ENCODE measurements at regions not wholly inside any gene's neighbourhood (a gene's known extent, or its start where the extent isn't known, plus 50 kb on each side); places are given as distances from the start of the nearest gene placed in this dataset.

DNA sequence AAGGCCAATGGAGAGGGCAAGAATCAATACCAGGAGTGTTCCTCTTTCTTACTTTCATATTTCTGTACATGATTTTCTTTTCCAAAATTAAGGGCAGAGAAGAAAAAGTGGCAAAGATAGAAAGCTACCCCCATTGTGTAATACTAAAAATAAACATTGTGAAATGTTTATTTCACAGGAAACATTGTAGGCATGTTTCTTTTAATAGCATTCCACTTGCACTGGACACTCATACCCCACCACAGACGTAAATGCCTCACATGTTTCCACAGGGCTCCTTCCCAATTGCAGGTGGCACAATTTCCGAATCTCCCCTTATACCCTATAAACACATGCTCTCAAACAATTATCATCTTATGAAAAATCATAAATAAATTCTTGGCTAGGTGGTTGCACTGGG, 645.1 kb upstream of the SETBP1 start:
- WGBS, 3 donors: 42 to 53% (median 51%) methylated on average over 2 of the region's 2 CpGs

DNA sequence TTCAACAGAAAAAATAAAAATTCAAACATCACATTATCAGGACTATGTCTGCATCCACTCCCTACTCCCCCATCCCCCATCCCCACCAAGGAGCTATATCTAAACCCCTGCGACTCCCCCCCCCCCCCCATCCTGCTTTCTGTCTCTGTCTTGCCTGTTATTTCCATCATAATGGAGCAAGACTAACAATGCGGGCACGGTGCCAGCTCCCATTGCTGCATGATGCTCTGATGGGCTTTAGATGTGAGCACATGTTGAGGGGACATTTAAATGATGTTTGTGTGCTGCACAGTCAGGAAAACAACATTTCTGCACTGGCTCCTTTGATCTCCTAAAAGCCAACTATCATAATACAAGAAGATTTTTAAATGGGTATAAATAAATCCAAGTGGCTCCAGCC, 644.2 kb upstream of the SETBP1 start:
- no peaks in the 10 kb centered on the region for H3K27me3 ChIP-seq (ENCODE audit: insufficient read depth in 3 of 3, low read length in 2 of 3)
- TF ChIP-seq, protein P1, sequence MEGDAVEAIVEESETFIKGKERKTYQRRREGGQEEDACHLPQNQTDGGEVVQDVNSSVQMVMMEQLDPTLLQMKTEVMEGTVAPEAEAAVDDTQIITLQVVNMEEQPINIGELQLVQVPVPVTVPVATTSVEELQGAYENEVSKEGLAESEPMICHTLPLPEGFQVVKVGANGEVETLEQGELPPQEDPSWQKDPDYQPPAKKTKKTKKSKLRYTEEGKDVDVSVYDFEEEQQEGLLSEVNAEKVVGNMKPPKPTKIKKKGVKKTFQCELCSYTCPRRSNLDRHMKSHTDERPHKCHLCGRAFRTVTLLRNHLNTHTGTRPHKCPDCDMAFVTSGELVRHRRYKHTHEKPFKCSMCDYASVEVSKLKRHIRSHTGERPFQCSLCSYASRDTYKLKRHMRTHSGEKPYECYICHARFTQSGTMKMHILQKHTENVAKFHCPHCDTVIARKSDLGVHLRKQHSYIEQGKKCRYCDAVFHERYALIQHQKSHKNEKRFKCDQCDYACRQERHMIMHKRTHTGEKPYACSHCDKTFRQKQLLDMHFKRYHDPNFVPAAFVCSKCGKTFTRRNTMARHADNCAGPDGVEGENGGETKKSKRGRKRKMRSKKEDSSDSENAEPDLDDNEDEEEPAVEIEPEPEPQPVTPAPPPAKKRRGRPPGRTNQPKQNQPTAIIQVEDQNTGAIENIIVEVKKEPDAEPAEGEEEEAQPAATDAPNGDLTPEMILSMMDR (IDR thresholded peaks at IDR 0.05): no peak
- H3K36me3 ChIP-seq (ENCODE audit: insufficient read depth in 1 of 2, low read depth in 1 of 2): no peaks in the 10 kb centered on the region
- no peak for ATAC-seq
- no peak overlapping the region for H3K4me3 ChIP-seq
- WGBS, 3 donors: 19 to 32% (median 22%) methylated on average over 3 of the region's 3 CpGs
- intact Hi-C loops (cut with DNase I): no loop called here
- H3K9me3 ChIP-seq: no peaks in the 10 kb centered on the region
- H3K4me1 ChIP-seq: no peaks in the 10 kb centered on the region
- H3K27ac ChIP-seq: no peak overlapping the region
- peak in 1 of 2 donors; percentile 20 for DNase-seq

More for the DNA sequence above, 645.1 kb upstream of the SETBP1 start:
- Histone ChIP-seq H3K36me3 (ENCODE audit: insufficient read depth in 1 of 2, low read depth in 1 of 2) (no peaks in the 10 kb centered on the region), H3K4me3 (no peak overlapping the region), H3K27ac (no peak overlapping the region), H3K27me3 (ENCODE audit: insufficient read depth in 3 of 3, low read length in 2 of 3) (no peaks in the 10 kb centered on the region), H3K9me3 (no peaks in the 10 kb centered on the region), H3K4me1 (no peaks in the 10 kb centered on the region)
- no peak for ATAC-seq
- no peak for DNase-seq
- intact Hi-C loops (cut with DNase I): no loop called here
- TF ChIP-seq, protein P1 (IDR thresholded peaks at IDR 0.05): no peak

DNA sequence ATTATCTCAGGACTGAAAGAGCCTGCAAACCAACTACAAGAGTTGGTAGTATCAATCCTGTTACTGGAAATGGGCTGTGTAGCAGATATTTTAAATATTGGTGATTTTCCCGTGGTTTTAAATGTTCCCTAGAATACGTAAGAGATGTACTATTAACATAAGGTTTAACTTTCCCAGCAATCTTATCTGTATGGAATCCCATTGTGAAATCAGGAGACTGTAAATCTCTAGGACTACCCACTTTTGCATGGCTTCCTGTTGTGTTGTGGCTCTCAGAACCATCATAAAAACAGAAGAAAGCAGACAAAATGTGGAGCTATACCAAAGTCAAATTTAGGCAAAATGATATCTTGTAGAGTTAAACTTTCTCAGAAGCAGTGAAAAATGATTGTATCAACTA, 641.5 kb upstream of the SETBP1 start:
- TF ChIP-seq, protein P1 (IDR thresholded peaks at IDR 0.05): no peak
- no peaks in the 10 kb centered on the region for H3K4me1 ChIP-seq
- WGBS, 3 donors: 89 to 94% (median 90%) methylated on average over 2 of the region's 2 CpGs
- H3K9me3 ChIP-seq: no peaks in the 10 kb centered on the region
- ATAC-seq: no peak
- no peaks in the 10 kb centered on the region for H3K36me3 ChIP-seq (ENCODE audit: insufficient read depth in 1 of 2, low read depth in 1 of 2)
- H3K27ac ChIP-seq: no peak overlapping the region
- H3K27me3 ChIP-seq (ENCODE audit: insufficient read depth in 3 of 3, low read length in 2 of 3): no peaks in the 10 kb centered on the region
- intact Hi-C loops (cut with DNase I): no loop called here
- DNase-seq: no peak
- no peak overlapping the region for H3K4me3 ChIP-seq

GRCh38 chr18:44039826-44040225, 640.9 kb upstream of the SETBP1 start:
- intact Hi-C loops (cut with DNase I): no loop called here

GRCh38 chr18:44041553-44041952, 639.1 kb upstream of the SETBP1 start:
- Histone ChIP-seq H3K4me1 (no peaks in the 10 kb centered on the region), H3K9me3 (no peaks in the 10 kb centered on the region), H3K27me3 (ENCODE audit: insufficient read depth in 3 of 3, low read length in 2 of 3) (no peaks in the 10 kb centered on the region), H3K36me3 (ENCODE audit: insufficient read depth in 1 of 2, low read depth in 1 of 2) (no peaks in the 10 kb centered on the region), H3K4me3 (no peak overlapping the region), H3K27ac (no peak overlapping the region)
- intact Hi-C loops (cut with DNase I): no loop called here
- TF ChIP-seq, protein P1 (IDR thresholded peaks at IDR 0.05): no peak
- no peak for ATAC-seq
- 62 to 81% (median 76%) methylated on average over 3 of the region's 3 CpGs for WGBS, 3 donors
- no peak for DNase-seq

More at GRCh38 chr18:44039826-44040225, 640.9 kb upstream of the SETBP1 start:
- no peaks in the 10 kb centered on the region for H3K27me3 ChIP-seq (ENCODE audit: insufficient read depth in 3 of 3, low read length in 2 of 3)
- WGBS, 3 donors: 58 to 90% (median 85%) methylated on average over 1 of the region's 1 CpG
- no peaks in the 10 kb centered on the region for H3K4me1 ChIP-seq
- H3K4me3 ChIP-seq: no peak overlapping the region
- no peak overlapping the region for H3K27ac ChIP-seq
- TF ChIP-seq, protein P1 (IDR thresholded peaks at IDR 0.05): no peak
- no peak for DNase-seq
- ATAC-seq: no peak
- no peaks in the 10 kb centered on the region for H3K36me3 ChIP-seq (ENCODE audit: insufficient read depth in 1 of 2, low read depth in 1 of 2)
- no peaks in the 10 kb centered on the region for H3K9me3 ChIP-seq
